IMR-90 (cell line): ENCODE measurements at regions not wholly inside any gene's neighbourhood (a gene's known extent, or its start where the extent isn't known, plus 50 kb on each side); places are given as distances from the start of the nearest gene placed in this dataset.

ENCODE experiments used
- ATAC-seq: fragments of 200-7000 bp; cut with Tn5 transposase; 2 replicates; pipeline ENCODE4 v1.9.1; 2020; ENCODE audit warnings: low read depth, mild to moderate bottlenecking, moderate library complexity
- BruUV-seq: library from RNA; stranded (reverse); fragments of 400-500 nt; replicated peaks from 2 replicates; lab custom pipeline; 2021; lab: Mats Ljungman, UMichigan
- CTCF ChIA-PET: fragments of 300-600 bp; formaldehyde crosslinking; extraction: SDS; loops from one replicate; lab custom pipeline; 2021; ENCODE audit warnings: antibody characterized with exemption; lab: Yijun Ruan, JAX
- POLR2A ChIA-PET: fragments of 300-600 bp; sonication (Branson Sonifier 250); formaldehyde crosslinking; loops from one replicate; lab custom pipeline; 2022; ENCODE audit warnings: antibody characterized with exemption; ENCODE audit not compliant: unreplicated experiment; lab: Charles Lee
- DNase-seq: peaks from one replicate; pipeline ENCODE4 v3.0.0; 2013
- H2AFZ ChIP-seq: replicated peaks from 2 replicates; pipeline ENCODE3; 2013; ENCODE audit warnings: low read length, mild to moderate bottlenecking; ENCODE audit not compliant: poor library complexity
- H2AK5ac ChIP-seq: 2 replicates; pipeline ENCODE4 v1.6.1; 2013; ENCODE audit warnings: low read depth, low read length, inconsistent platforms
- H2AK9ac ChIP-seq: replicated peaks from 2 replicates; pipeline ENCODE3; 2013; ENCODE audit warnings: mild to moderate bottlenecking, low read depth, low read length, moderate library complexity; ENCODE audit not compliant: poor library complexity
- H2BK120ac ChIP-seq: 2 replicates; pipeline ENCODE4 v1.6.1; 2013; ENCODE audit warnings: low read depth, low read length, inconsistent platforms
- H2BK15ac ChIP-seq: 3 replicates; pipeline ENCODE4 v1.6.1; 2013; ENCODE audit warnings: low read depth, low read length, inconsistent platforms
- H2BK20ac ChIP-seq: 2 replicates; pipeline ENCODE4 v1.6.1; 2013; ENCODE audit warnings: low read depth, mild to moderate bottlenecking, inconsistent platforms, low read length, moderate library complexity
- H2BK5ac ChIP-seq: 2 replicates; pipeline ENCODE4 v1.6.1; 2013; ENCODE audit warnings: mild to moderate bottlenecking, low read depth, low read length, inconsistent platforms; ENCODE audit not compliant: poor library complexity, severe bottlenecking
- H3K14ac ChIP-seq: replicated peaks from 2 replicates; pipeline ENCODE4 v1.6.1; 2013; ENCODE audit warnings: low read depth, low read length, inconsistent platforms
- H3K18ac ChIP-seq: 2 replicates; pipeline ENCODE4 v1.6.1; 2013; ENCODE audit warnings: low read depth, low read length, control low read depth
- H3K23ac ChIP-seq: 2 replicates; pipeline ENCODE4 v1.6.1; 2013; ENCODE audit warnings: low read depth, low read length, inconsistent platforms
- H3K27ac ChIP-seq: 2 replicates; pipeline ENCODE4 v1.5.1; 2013; ENCODE audit warnings: mild to moderate bottlenecking, control low read depth, low read length; ENCODE audit not compliant: insufficient read depth
- H3K27me3 ChIP-seq: 2 replicates; pipeline ENCODE4 v1.6.1; 2013; ENCODE audit warnings: low read length; ENCODE audit not compliant: control insufficient read depth, insufficient read depth
- H3K36me3 ChIP-seq: 2 replicates; pipeline ENCODE4 v1.6.1; 2013; ENCODE audit warnings: low read length, mixed read lengths; ENCODE audit not compliant: control insufficient read depth, insufficient read depth
- H3K4ac ChIP-seq: 2 replicates; pipeline ENCODE4 v1.6.1; 2013; ENCODE audit warnings: low read depth, low read length, inconsistent platforms
- H3K4me1 ChIP-seq: 2 replicates; pipeline ENCODE4 v1.6.1; 2013; ENCODE audit warnings: low read length, mixed read lengths; ENCODE audit not compliant: control insufficient read depth, insufficient read depth
- H3K4me2 ChIP-seq: 2 replicates; pipeline ENCODE4 v1.6.1; 2013; ENCODE audit warnings: low read depth, mild to moderate bottlenecking, control low read depth, low read length, moderate library complexity
- H3K4me3 ChIP-seq: 2 replicates; pipeline ENCODE4 v1.5.1; 2013; ENCODE audit warnings: low read depth, mild to moderate bottlenecking, control low read depth, low read length, moderate library complexity; ENCODE audit not compliant: insufficient read depth
- H3K56ac ChIP-seq: 2 replicates; pipeline ENCODE4 v1.6.1; 2013; ENCODE audit warnings: low read length, inconsistent platforms; ENCODE audit not compliant: insufficient read depth; ENCODE audit errors: extremely low read depth
- H3K79me1 ChIP-seq, 2 experiments: 2 replicates each; pipeline ENCODE4 v1.6.1; 2013; ENCODE audit warnings: low read length in 2 of 2, inconsistent platforms in 1 of 2, low read depth in 1 of 2
- H3K9ac ChIP-seq: 2 replicates; pipeline ENCODE4 v1.6.1; 2013; ENCODE audit warnings: low read depth, low read length, control low read depth
- H3K9me1 ChIP-seq: 2 replicates; pipeline ENCODE4 v1.6.1; 2013; ENCODE audit warnings: low read length, inconsistent platforms; ENCODE audit not compliant: insufficient read depth
- H3K9me3 ChIP-seq: 2 replicates; pipeline ENCODE4 v1.6.1; 2013; ENCODE audit warnings: low read length; ENCODE audit not compliant: control insufficient read depth, insufficient read depth
- H4K20me1 ChIP-seq: 2 replicates; pipeline ENCODE4 v1.6.1; 2013; ENCODE audit warnings: low read length, inconsistent platforms; ENCODE audit not compliant: insufficient read depth
- H4K5ac ChIP-seq: 2 replicates; pipeline ENCODE4 v1.6.1; 2013; ENCODE audit warnings: mild to moderate bottlenecking, low read depth, low read length, control low read depth
- H4K8ac ChIP-seq, 2 experiments: 2 replicates each; pipeline ENCODE4 v1.6.1; 2013; ENCODE audit warnings: low read depth in 2 of 2, low read length in 2 of 2, control low read depth in 1 of 2, inconsistent platforms in 1 of 2
- H4K91ac ChIP-seq: 2 replicates; pipeline ENCODE4 v1.6.1; 2013; ENCODE audit warnings: low read depth, low read length, inconsistent platforms; ENCODE audit not compliant: insufficient read depth
- BHLHE40 ChIP-seq: fragments of 150-350 bp; IDR thresholded peaks from 2 replicates; pipeline ENCODE4 v1.6.1; 2016; ENCODE audit warnings: mild to moderate bottlenecking, low read depth, low read length
- CEBPB ChIP-seq: IDR thresholded peaks from 2 replicates; pipeline ENCODE4 v1.6.1; 2012; ENCODE audit warnings: low read depth, low read length, improper control_type of control experiment
- CHD1 ChIP-seq: IDR thresholded peaks from 2 replicates; pipeline ENCODE4 v1.6.1; 2012; ENCODE audit warnings: low read depth, low read length, improper control_type of control experiment
- FOS ChIP-seq: fragments of 150-350 bp; IDR thresholded peaks from 2 replicates; pipeline ENCODE4 v1.6.1; 2016; ENCODE audit warnings: low read depth, low read length
- MAFK ChIP-seq: IDR thresholded peaks from 2 replicates; pipeline ENCODE4 v1.6.1; 2012; ENCODE audit warnings: low read depth, low read length, improper control_type of control experiment
- MAZ ChIP-seq: IDR thresholded peaks from 2 replicates; pipeline ENCODE4 v1.6.1; 2012; ENCODE audit warnings: low read depth, mild to moderate bottlenecking, low read length, improper control_type of control experiment, moderate library complexity, borderline replicate concordance
- MXI1 ChIP-seq: IDR thresholded peaks from 2 replicates; pipeline ENCODE4 v1.6.1; 2012; ENCODE audit warnings: low read depth, mild to moderate bottlenecking, low read length, moderate library complexity, borderline replicate concordance
- NFE2L2 ChIP-seq: fragments of 150-350 bp; IDR thresholded peaks from 2 replicates; pipeline ENCODE4 v1.6.1; 2016; ENCODE audit warnings: low read depth, mild to moderate bottlenecking, low read length
- POLR2A ChIP-seq: IDR thresholded peaks from 2 replicates; pipeline ENCODE4 v1.6.1; 2012; ENCODE audit warnings: mild to moderate bottlenecking, low read depth, low read length
- RAD21 ChIP-seq: IDR thresholded peaks from 2 replicates; pipeline ENCODE4 v1.6.1; 2012; ENCODE audit warnings: low read length, improper control_type of control experiment
- RCOR1 ChIP-seq: IDR thresholded peaks from 2 replicates; pipeline ENCODE4 v1.6.1; 2012; ENCODE audit warnings: mild to moderate bottlenecking, low read length, improper control_type of control experiment; ENCODE audit not compliant: insufficient replicate concordance
- RFX5 ChIP-seq: IDR thresholded peaks from 2 replicates; pipeline ENCODE4 v1.8.0; 2012; ENCODE audit warnings: low read depth, mild to moderate bottlenecking, low read length, moderate library complexity
- SMC3 ChIP-seq: fragments of 150-350 bp; IDR thresholded peaks from 2 replicates; pipeline ENCODE4 v1.6.1; 2016; ENCODE audit warnings: low read depth, mild to moderate bottlenecking, antibody characterized with exemption, low read length, moderate library complexity
- WGBS, 2 experiments: methylation state at CpG; one replicate each; pipeline versions ENCODE4 v1.1.5 to v1.1.7; 2013; ENCODE audit warnings: missing lambda C conversion rate in 2 of 2; ENCODE audit not compliant: insufficient read length in 1 of 2; ENCODE audit errors: extremely low coverage in 2 of 2; 5-methylcytosine and 5-hydroxymethylcytosine counted together
- dilution Hi-C: fragments of 300-500 bp; cut with HindIII; formaldehyde crosslinking; loops from one replicate; pipeline ENCODE4 v1.14.3; 2018; ENCODE audit warnings: low sequenced_read_pairs; ENCODE audit not compliant: unreplicated experiment
- in situ Hi-C: fragments of 300-500 bp; cut with MboI; formaldehyde crosslinking; loops from 3 replicates; pipeline ENCODE4 v1.14.3; 2019; ENCODE audit warnings: low sequenced_read_pairs, inconsistent platforms, mixed read lengths
- intact Hi-C: fragments of 100-400 bp; cut with micrococcal nuclease; formaldehyde crosslinking; loops from 2 replicates; pipeline ENCODE4 v1.10.0; 2022
- TF ChIP-seq, protein P1 (sequence below): fragments of 150-350 bp; IDR thresholded peaks from 2 replicates; pipeline ENCODE4 v1.6.1; 2016; ENCODE audit warnings: low read depth, mild to moderate bottlenecking, low read length, moderate library complexity, borderline replicate concordance
- TF ChIP-seq, protein P2 (sequence below): conservative IDR thresholded peaks from 2 replicates; pipeline ENCODE4 v1.5.1; 2012; ENCODE audit warnings: mild to moderate bottlenecking, low read depth, low read length, improper control_type of control experiment
- TF ChIP-seq, protein P3 (sequence below): fragments of 150-350 bp; IDR thresholded peaks from 2 replicates; pipeline ENCODE4 v1.6.1; 2017; ENCODE audit warnings: mild to moderate bottlenecking, antibody characterized with exemption, low read length, low read depth

DNA sequence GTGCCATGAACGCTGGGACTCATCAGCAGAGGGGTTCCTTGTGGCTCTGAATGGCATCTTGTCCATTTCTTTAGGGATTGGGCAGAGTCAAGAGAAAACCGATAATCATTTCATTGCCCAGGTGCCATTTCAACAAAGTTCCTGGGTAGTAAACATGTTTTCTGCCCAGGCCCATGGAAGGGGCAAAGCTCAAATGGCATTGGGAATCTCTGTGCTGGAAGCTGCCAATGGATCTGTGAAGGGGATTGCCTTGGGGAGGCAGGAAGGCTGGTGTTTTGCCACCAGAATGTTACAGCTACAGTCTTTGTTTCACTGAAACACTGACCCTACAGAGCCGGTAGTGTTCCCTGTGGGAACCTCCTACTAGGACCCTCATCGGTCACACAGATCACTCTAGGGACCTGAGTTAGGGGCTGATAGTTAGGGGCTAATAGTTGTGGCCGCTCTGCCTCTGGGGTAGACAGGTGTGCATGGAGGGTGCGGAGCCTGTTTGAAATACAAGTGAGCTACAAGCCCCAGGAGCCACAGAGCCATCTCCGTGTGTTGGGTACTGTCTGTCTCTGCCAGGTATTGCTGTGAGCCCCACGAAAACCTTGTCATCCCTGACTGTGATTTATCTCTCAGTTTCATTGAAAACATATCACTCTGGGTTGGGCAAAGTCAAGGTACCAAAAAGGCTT is 224.4 kb upstream of the COPS8 start:
- BruUV-seq: no TSS peak

More for the DNA sequence above, 224.4 kb upstream of the COPS8 start:
- Histone ChIP-seq H4K20me1 (no peaks in the 10 kb centered on the region), H3K9me1 (no peaks in the 10 kb centered on the region), H3K14ac (no peak overlapping the region), H3K23ac (no peak overlapping the region), H3K27me3 (peaks cover 2% of the 10 kb centered on the region; the same call in 1 of the 2 replicates), H4K8ac (no peak overlapping the region; a peak in 1 of 4 replicates), H2BK5ac (no peak overlapping the region), H2AFZ (no peak overlapping the region), H3K4me2 (no peak overlapping the region), H3K4me1 (peaks cover 3% of the 10 kb centered on the region; the same call in 1 of the 2 replicates), H2BK15ac (no peak overlapping the region), H3K9me3 (no peaks in the 10 kb centered on the region; the same call in 1 of the 2 replicates), H4K91ac (no peak overlapping the region), H3K56ac (no peak overlapping the region), H2AK9ac (no peak overlapping the region), H3K4ac (no peak overlapping the region), H3K27ac (no peak overlapping the region), H2BK120ac (no peak overlapping the region), H2BK20ac (no peak overlapping the region), H3K9ac (no peak overlapping the region), H3K79me1 (no peaks in the 10 kb centered on the region), H3K36me3 (no peaks in the 10 kb centered on the region), H2AK5ac (no peak overlapping the region), H3K4me3 (no peak overlapping the region), H3K18ac (no peak overlapping the region), H4K5ac (no peak overlapping the region)
- WGBS, 2 experiments: 50% methylated on average over 2 of the region's 8 CpGs; no CpG with 5 or more reads in 1 of the 2 experiments
- TF ChIP-seq, protein P1, sequence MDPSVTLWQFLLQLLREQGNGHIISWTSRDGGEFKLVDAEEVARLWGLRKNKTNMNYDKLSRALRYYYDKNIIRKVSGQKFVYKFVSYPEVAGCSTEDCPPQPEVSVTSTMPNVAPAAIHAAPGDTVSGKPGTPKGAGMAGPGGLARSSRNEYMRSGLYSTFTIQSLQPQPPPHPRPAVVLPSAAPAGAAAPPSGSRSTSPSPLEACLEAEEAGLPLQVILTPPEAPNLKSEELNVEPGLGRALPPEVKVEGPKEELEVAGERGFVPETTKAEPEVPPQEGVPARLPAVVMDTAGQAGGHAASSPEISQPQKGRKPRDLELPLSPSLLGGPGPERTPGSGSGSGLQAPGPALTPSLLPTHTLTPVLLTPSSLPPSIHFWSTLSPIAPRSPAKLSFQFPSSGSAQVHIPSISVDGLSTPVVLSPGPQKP: no peak
- no peak for TF ChIP-seq RAD21
- TF ChIP-seq CHD1: no peak
- no peak for TF ChIP-seq MAZ
- TF ChIP-seq, protein P2, sequence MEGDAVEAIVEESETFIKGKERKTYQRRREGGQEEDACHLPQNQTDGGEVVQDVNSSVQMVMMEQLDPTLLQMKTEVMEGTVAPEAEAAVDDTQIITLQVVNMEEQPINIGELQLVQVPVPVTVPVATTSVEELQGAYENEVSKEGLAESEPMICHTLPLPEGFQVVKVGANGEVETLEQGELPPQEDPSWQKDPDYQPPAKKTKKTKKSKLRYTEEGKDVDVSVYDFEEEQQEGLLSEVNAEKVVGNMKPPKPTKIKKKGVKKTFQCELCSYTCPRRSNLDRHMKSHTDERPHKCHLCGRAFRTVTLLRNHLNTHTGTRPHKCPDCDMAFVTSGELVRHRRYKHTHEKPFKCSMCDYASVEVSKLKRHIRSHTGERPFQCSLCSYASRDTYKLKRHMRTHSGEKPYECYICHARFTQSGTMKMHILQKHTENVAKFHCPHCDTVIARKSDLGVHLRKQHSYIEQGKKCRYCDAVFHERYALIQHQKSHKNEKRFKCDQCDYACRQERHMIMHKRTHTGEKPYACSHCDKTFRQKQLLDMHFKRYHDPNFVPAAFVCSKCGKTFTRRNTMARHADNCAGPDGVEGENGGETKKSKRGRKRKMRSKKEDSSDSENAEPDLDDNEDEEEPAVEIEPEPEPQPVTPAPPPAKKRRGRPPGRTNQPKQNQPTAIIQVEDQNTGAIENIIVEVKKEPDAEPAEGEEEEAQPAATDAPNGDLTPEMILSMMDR: no peak
- TF ChIP-seq MXI1: no peak
- TF ChIP-seq SMC3: no peak
- TF ChIP-seq FOS: no peak
- TF ChIP-seq MAFK: no peak
- TF ChIP-seq CEBPB: no peak
- TF ChIP-seq NFE2L2: no peak
- no peak for TF ChIP-seq RFX5
- TF ChIP-seq RCOR1: no peak
- TF ChIP-seq POLR2A: no peak
- TF ChIP-seq, protein P3, sequence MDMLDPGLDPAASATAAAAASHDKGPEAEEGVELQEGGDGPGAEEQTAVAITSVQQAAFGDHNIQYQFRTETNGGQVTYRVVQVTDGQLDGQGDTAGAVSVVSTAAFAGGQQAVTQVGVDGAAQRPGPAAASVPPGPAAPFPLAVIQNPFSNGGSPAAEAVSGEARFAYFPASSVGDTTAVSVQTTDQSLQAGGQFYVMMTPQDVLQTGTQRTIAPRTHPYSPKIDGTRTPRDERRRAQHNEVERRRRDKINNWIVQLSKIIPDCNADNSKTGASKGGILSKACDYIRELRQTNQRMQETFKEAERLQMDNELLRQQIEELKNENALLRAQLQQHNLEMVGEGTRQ: no peak
- TF ChIP-seq BHLHE40: no peak
- intact Hi-C loops: no loop called here
- dilution Hi-C loops: no loop called here
- ATAC-seq (no peak), DNase-seq (no peak)
- CTCF ChIA-PET: no interaction called here
- POLR2A ChIA-PET: no interaction called here
- in situ Hi-C loops: no loop called here
